ENCODE measurements at regions not wholly inside any gene's neighbourhood (a gene's known extent, or its start where the extent isn't known, plus 50 kb on each side); places are given as distances from the start of the nearest gene placed in this dataset.

- no peaks in the 10 kb centered on the region for H3K4me1 Mint-ChIP-seq
- ChIA-PET POLR2A (no interaction called here), CTCF (no interaction called here)
- intact Hi-C loops (cut with micrococcal nuclease), result no loop called here
- H3K4me1 ChIP-seq (ENCODE audit: control insufficient read depth in 2 of 2, insufficient read depth in 2 of 2, low read length in 2 of 2), result no peaks in the 10 kb centered on the region
- ATAC-seq, result no peak
- H3K27ac ChIP-seq (ENCODE audit: low read depth, low read length), result no peak overlapping the region
- H3K27me3 ChIP-seq (ENCODE audit: control insufficient read depth in 2 of 2, insufficient read depth in 2 of 2, low read length in 2 of 2), result no peaks in the 10 kb centered on the region
- H3K27me3 Mint-ChIP-seq, result no peaks in the 10 kb centered on the region
- H3K4me3 Mint-ChIP-seq, result no peak overlapping the region
- H3K36me3 ChIP-seq (ENCODE audit: control insufficient read depth in 2 of 3, insufficient read depth in 3 of 3, low read length in 3 of 3), result no peaks in the 10 kb centered on the region
- no peaks in the 10 kb centered on the region for H3K36me3 Mint-ChIP-seq
- no peak overlapping the region for H3K27ac Mint-ChIP-seq
- no peaks in the 10 kb centered on the region for H3K9me3 ChIP-seq (ENCODE audit: control insufficient read depth in 2 of 3, low read length in 3 of 3)
- H3K9me3 Mint-ChIP-seq, result peaks cover 0 to 8% (median 0%) of the 10 kb centered on the region in 11 donors
- H3K4me3 ChIP-seq (ENCODE audit: low read length), result no peak overlapping the region
- no peak for DNase-seq
These were observed 454.5 kb downstream of the ADAMTS20 start for GRCh38 chr12:43097471-43097870.

- Histone ChIP-seq H3K9me3 (ENCODE audit: control insufficient read depth in 2 of 3, low read length in 3 of 3) (no peaks in the 10 kb centered on the region), H3K27me3 (ENCODE audit: control insufficient read depth in 2 of 2, insufficient read depth in 2 of 2, low read length in 2 of 2) (no peaks in the 10 kb centered on the region), H3K27ac (ENCODE audit: low read depth, low read length) (no peak overlapping the region), H3K4me1 (ENCODE audit: control insufficient read depth in 2 of 2, insufficient read depth in 2 of 2, low read length in 2 of 2) (no peaks in the 10 kb centered on the region), H3K4me3 (ENCODE audit: low read length) (no peak overlapping the region), H3K36me3 (ENCODE audit: control insufficient read depth in 2 of 3, insufficient read depth in 3 of 3, low read length in 3 of 3) (no peaks in the 10 kb centered on the region)
- DNase-seq, result no peak
- Mint-ChIP-seq H3K4me1 (no peaks in the 10 kb centered on the region), H3K4me3 (no peak overlapping the region), H3K27me3 (no peaks in the 10 kb centered on the region), H3K27ac (no peak overlapping the region), H3K36me3 (peaks cover 0 to 3% (median 0%) of the 10 kb centered on the region in 5 donors), H3K9me3 (peaks cover 0 to 12% (median 7%) of the 10 kb centered on the region in 11 donors)
- ATAC-seq, result no peak
- intact Hi-C loops (cut with micrococcal nuclease), result no loop called here
- ChIA-PET POLR2A (no interaction called here), CTCF (no interaction called here)
These were observed 456.2 kb downstream of the ADAMTS20 start for GRCh38 chr12:43095669-43096280.

- H3K4me1 Mint-ChIP-seq, result no peaks in the 10 kb centered on the region
- no peaks in the 10 kb centered on the region for H3K9me3 ChIP-seq (ENCODE audit: control insufficient read depth in 2 of 3, low read length in 3 of 3)
- no peak overlapping the region for H3K27ac Mint-ChIP-seq
- no peak overlapping the region for H3K4me3 ChIP-seq (ENCODE audit: low read length)
- no peaks in the 10 kb centered on the region for H3K4me1 ChIP-seq (ENCODE audit: control insufficient read depth in 2 of 2, insufficient read depth in 2 of 2, low read length in 2 of 2)
- ChIA-PET CTCF (no interaction called here), POLR2A (no interaction called here)
- no peak overlapping the region for H3K27ac ChIP-seq (ENCODE audit: low read depth, low read length)
- H3K36me3 Mint-ChIP-seq, result peaks cover 0 to 3% (median 0%) of the 10 kb centered on the region in 5 donors
- H3K4me3 Mint-ChIP-seq, result no peak overlapping the region
- no peaks in the 10 kb centered on the region for H3K36me3 ChIP-seq (ENCODE audit: control insufficient read depth in 2 of 3, insufficient read depth in 3 of 3, low read length in 3 of 3)
- H3K27me3 Mint-ChIP-seq, result no peaks in the 10 kb centered on the region
- H3K27me3 ChIP-seq (ENCODE audit: control insufficient read depth in 2 of 2, insufficient read depth in 2 of 2, low read length in 2 of 2), result no peaks in the 10 kb centered on the region
- DNase-seq (no peak), ATAC-seq (no peak)
- intact Hi-C loops (cut with micrococcal nuclease), result no loop called here
- peaks cover 0 to 16% (median 11%) of the 10 kb centered on the region in 11 donors for H3K9me3 Mint-ChIP-seq
These were observed 457.0 kb downstream of the ADAMTS20 start for GRCh38 chr12:43094886-43095575.

GRCh38 chr12:43090981-43091380, 461.0 kb downstream of the ADAMTS20 start:
- H3K27ac Mint-ChIP-seq, result no peak overlapping the region
- H3K36me3 Mint-ChIP-seq, result peaks cover 0 to 3% (median 0%) of the 10 kb centered on the region in 5 donors
- no peaks in the 10 kb centered on the region for H3K27me3 Mint-ChIP-seq

GRCh38 chr12:43087195-43088091, 464.6 kb downstream of the ADAMTS20 start:
- no peak overlapping the region for H3K27ac Mint-ChIP-seq

More at GRCh38 chr12:43090981-43091380, 461.0 kb downstream of the ADAMTS20 start:
- ChIA-PET CTCF (no interaction called here), POLR2A (no interaction called here)
- no peak for ATAC-seq
- no peaks in the 10 kb centered on the region for H3K4me1 ChIP-seq (ENCODE audit: control insufficient read depth in 2 of 2, insufficient read depth in 2 of 2, low read length in 2 of 2)
- Mint-ChIP-seq H3K9me3 (peaks cover 0 to 40% (median 10%) of the 10 kb centered on the region in 11 donors), H3K4me3 (no peak overlapping the region), H3K4me1 (no peaks in the 10 kb centered on the region)
- H3K36me3 ChIP-seq (ENCODE audit: control insufficient read depth in 2 of 3, insufficient read depth in 3 of 3, low read length in 3 of 3), result no peaks in the 10 kb centered on the region
- no peak for DNase-seq
- no peaks in the 10 kb centered on the region for H3K9me3 ChIP-seq (ENCODE audit: control insufficient read depth in 2 of 3, low read length in 3 of 3)
- intact Hi-C loops (cut with micrococcal nuclease), result no loop called here
- H3K27ac ChIP-seq (ENCODE audit: low read depth, low read length), result no peak overlapping the region
- H3K4me3 ChIP-seq (ENCODE audit: low read length), result no peak overlapping the region
- H3K27me3 ChIP-seq (ENCODE audit: control insufficient read depth in 2 of 2, insufficient read depth in 2 of 2, low read length in 2 of 2), result no peaks in the 10 kb centered on the region

GRCh38 chr12:43079476-43079875, 472.5 kb downstream of the ADAMTS20 start:
- H3K27ac ChIP-seq (ENCODE audit: low read depth, low read length), result no peak overlapping the region
- H3K4me1 Mint-ChIP-seq, result no peaks in the 10 kb centered on the region
- H3K4me1 ChIP-seq (ENCODE audit: control insufficient read depth in 2 of 2, insufficient read depth in 2 of 2, low read length in 2 of 2), result no peaks in the 10 kb centered on the region
- no peaks in the 10 kb centered on the region for H3K36me3 Mint-ChIP-seq
- CTCF ChIA-PET, result no interaction called here
- H3K4me3 ChIP-seq (ENCODE audit: low read length), result no peak overlapping the region
- no peaks in the 10 kb centered on the region for H3K27me3 ChIP-seq (ENCODE audit: control insufficient read depth in 2 of 2, insufficient read depth in 2 of 2, low read length in 2 of 2)
- no peak for ATAC-seq
- POLR2A ChIA-PET, result no interaction called here
- H3K27ac Mint-ChIP-seq, result no peak overlapping the region
- H3K36me3 ChIP-seq (ENCODE audit: control insufficient read depth in 2 of 3, insufficient read depth in 3 of 3, low read length in 3 of 3), result no peaks in the 10 kb centered on the region
- no peak overlapping the region for H3K4me3 Mint-ChIP-seq
- intact Hi-C loops (cut with micrococcal nuclease), result no loop called here
- H3K9me3 ChIP-seq (ENCODE audit: control insufficient read depth in 2 of 3, low read length in 3 of 3), result no peaks in the 10 kb centered on the region
- DNase-seq, result no peak
- no peaks in the 10 kb centered on the region for H3K27me3 Mint-ChIP-seq
- peaks cover 0 to 23% (median 5%) of the 10 kb centered on the region in 11 donors for H3K9me3 Mint-ChIP-seq

More at GRCh38 chr12:43087195-43088091, 464.6 kb downstream of the ADAMTS20 start:
- Mint-ChIP-seq H3K36me3 (peaks cover 0 to 3% (median 0%) of the 10 kb centered on the region in 5 donors), H3K4me1 (no peaks in the 10 kb centered on the region), H3K27me3 (no peaks in the 10 kb centered on the region), H3K4me3 (no peak overlapping the region), H3K9me3 (peaks cover 0 to 57% (median 14%) of the 10 kb centered on the region in 11 donors)
- Histone ChIP-seq H3K9me3 (ENCODE audit: control insufficient read depth in 2 of 3, low read length in 3 of 3) (no peaks in the 10 kb centered on the region), H3K4me1 (ENCODE audit: control insufficient read depth in 2 of 2, insufficient read depth in 2 of 2, low read length in 2 of 2) (no peaks in the 10 kb centered on the region), H3K4me3 (ENCODE audit: low read length) (no peak overlapping the region), H3K27ac (ENCODE audit: low read depth, low read length) (no peak overlapping the region), H3K36me3 (ENCODE audit: control insufficient read depth in 2 of 3, insufficient read depth in 3 of 3, low read length in 3 of 3) (no peaks in the 10 kb centered on the region), H3K27me3 (ENCODE audit: control insufficient read depth in 2 of 2, insufficient read depth in 2 of 2, low read length in 2 of 2) (no peaks in the 10 kb centered on the region)
- no peak for ATAC-seq
- ChIA-PET CTCF (no interaction called here), POLR2A (no interaction called here)
- DNase-seq, result no peak
- intact Hi-C loops (cut with micrococcal nuclease), result no loop called here
